NK-92 treated with Interleukin-12 subunit alpha and Interleukin-12 subunit beta, amount 100 ng/mL, for 24 hours (cell line): ENCODE measurements at regions not wholly inside any gene's neighbourhood (a gene's known extent, or its start where the extent isn't known, plus 50 kb on each side); places are given as distances from the start of the nearest gene placed in this dataset.
"Not testable (repeated sequence)": the region's sequence is repeated elsewhere in the genome, so short reads cannot be mapped to it uniquely, and the experiment has no call there.

ENCODE experiments used
- DNase-seq: peaks from one replicate; lab custom pipeline; 2025; lab: John Stamatoyannopoulos, UW

GRCh38 chr5:90133941-90134340, 275.6 kb downstream of the CETN3 start:
- DNase-seq, result no peak

GRCh38 chr5:90131383-90132133, 278.0 kb downstream of the CETN3 start:
- no peak for DNase-seq

- DNase-seq, result no peak
Observed at GRCh38 chr5:90128551-90128950, 281.0 kb downstream of the CETN3 start.

- no peak for DNase-seq
Observed at GRCh38 chr5:90119531-90119971, 290.0 kb downstream of the CETN3 start.

- no peak for DNase-seq
Observed at GRCh38 chr5:90117005-90117404, 292.6 kb downstream of the CETN3 start.

GRCh38 chr5:90113108-90113507, 296.4 kb downstream of the CETN3 start:
- no peak for DNase-seq

- DNase-seq, result no peak
Observed at GRCh38 chr5:90112033-90112692, 297.4 kb downstream of the CETN3 start.

- no peak for DNase-seq
Observed at GRCh38 chr5:90111364-90112032, 298.1 kb downstream of the CETN3 start.

GRCh38 chr5:90109285-90109684, 300.3 kb downstream of the CETN3 start:
- DNase-seq, result no peak

GRCh38 chr5:90099099-90099498, 310.5 kb downstream of the CETN3 start:
- no peak for DNase-seq

GRCh38 chr5:90097082-90097477, 312.5 kb downstream of the CETN3 start:
- no peak for DNase-seq

- DNase-seq, result no peak
Observed at GRCh38 chr5:90096415-90097081, 313.0 kb downstream of the CETN3 start.

GRCh38 chr5:90095292-90096060, 314.1 kb downstream of the CETN3 start:
- no peak for DNase-seq

- DNase-seq, result no peak
Observed at GRCh38 chr5:90093751-90094485, 315.6 kb downstream of the CETN3 start.

GRCh38 chr5:90092734-90093133, 316.8 kb downstream of the CETN3 start:
- no peak for DNase-seq

GRCh38 chr5:90084342-90084741, 325.2 kb downstream of the CETN3 start:
- no peak for DNase-seq

GRCh38 chr5:90073026-90073570, 336.5 kb downstream of the CETN3 start:
- not testable (repeated sequence) for DNase-seq

GRCh38 chr5:90071656-90072055, 337.9 kb downstream of the CETN3 start:
- DNase-seq, result no peak

GRCh38 chr5:90071066-90071465, 338.5 kb downstream of the CETN3 start:
- no peak for DNase-seq

GRCh38 chr5:90066920-90067319, 342.6 kb downstream of the CETN3 start:
- no peak for DNase-seq
